Caco-2 (cell line): ENCODE measurements at regions not wholly inside any gene's neighbourhood (a gene's known extent, or its start where the extent isn't known, plus 50 kb on each side); places are given as distances from the start of the nearest gene placed in this dataset.

Experiments used
- BruUV-seq: library from RNA; stranded (reverse); fragments of 400-500 nt; replicated peaks from 2 replicates; lab custom pipeline; 2021; lab: Mats Ljungman, UMichigan
- CTCF ChIA-PET: fragments of 300-600 bp; sonication (Branson Sonifier 250); formaldehyde crosslinking; loops from one replicate; lab custom pipeline; 2022; ENCODE audit warnings: antibody characterized with exemption; lab: Charles Lee
- POLR2A ChIA-PET: fragments of 300-600 bp; sonication (Branson Sonifier 250); formaldehyde crosslinking; loops from one replicate; lab custom pipeline; 2022; ENCODE audit warnings: antibody characterized with exemption; lab: Charles Lee
- DNase-seq, 2 experiments: peaks; one replicate each; pipeline versions ENCODE4 v3.0.0 to v3.0.0-alpha.2; 2020 to 2022
- H3K27me3 ChIP-seq: replicated peaks from 2 replicates; pipeline ENCODE4 v1.6.0; 2011; ENCODE audit warnings: low read length; ENCODE audit not compliant: control insufficient read depth, insufficient read depth
- H3K36me3 ChIP-seq: 2 replicates; pipeline ENCODE4 v1.5.1; 2011; ENCODE audit warnings: low read length; ENCODE audit not compliant: control insufficient read depth, insufficient read depth
- H3K4me1 ChIP-seq: fragments of 250-450 bp; sonication (Bioruptor Pico); 2 replicates; pipeline ENCODE4 v1.5.1; 2020; ENCODE audit warnings: mild to moderate bottlenecking
- H3K4me3 ChIP-seq: 2 replicates; pipeline ENCODE4 v1.5.1; 2011; ENCODE audit warnings: low read depth, mild to moderate bottlenecking, control low read depth, low read length
- H3K9me3 ChIP-seq: fragments of 250-450 bp; sonication (Bioruptor Pico); 2 replicates; pipeline ENCODE4 v1.5.1; 2020; ENCODE audit warnings: mild to moderate bottlenecking, moderate library complexity
- H3K27ac Mint-ChIP-seq: one replicate; pipeline ENCODE4 v1.8.0; 2022; ENCODE audit warnings: mixed read lengths; ENCODE audit not compliant: unreplicated experiment
- H3K27me3 Mint-ChIP-seq: one replicate; pipeline ENCODE4 v1.8.0; 2022; ENCODE audit warnings: mixed read lengths; ENCODE audit not compliant: insufficient read depth, unreplicated experiment
- H3K36me3 Mint-ChIP-seq: one replicate; pipeline ENCODE4 v1.8.0; 2022; ENCODE audit warnings: mild to moderate bottlenecking, mixed read lengths; ENCODE audit not compliant: insufficient read depth, unreplicated experiment
- H3K4me1 Mint-ChIP-seq: one replicate; pipeline ENCODE4 v1.8.0; 2022; ENCODE audit warnings: low read depth, mixed read lengths; ENCODE audit not compliant: unreplicated experiment
- H3K4me3 Mint-ChIP-seq: one replicate; pipeline ENCODE4 v1.8.0; 2022; ENCODE audit warnings: mild to moderate bottlenecking, moderate library complexity, mixed read lengths; ENCODE audit not compliant: unreplicated experiment
- H3K9me3 Mint-ChIP-seq: one replicate; pipeline ENCODE4 v1.8.0; 2022; ENCODE audit warnings: mixed read lengths; ENCODE audit not compliant: unreplicated experiment
- intact Hi-C: fragments of 100-400 bp; cut with micrococcal nuclease; formaldehyde crosslinking; loops from one replicate; pipeline ENCODE4 v1.10.0; 2022; ENCODE audit not compliant: unreplicated experiment
- TF ChIP-seq, protein P1 (sequence below), 2 experiments: fragments of 200-600 bp in 1 of 2; IDR thresholded peaks; 1 replicate in 1 of 2; 2 replicates in 1 of 2; pipeline versions ENCODE4 v1.5.1 to v1.8.0; 2011 to 2022; ENCODE audit warnings: antibody characterized with exemption in 1 of 2, control low read depth in 1 of 2, inconsistent platforms in 1 of 2, low read depth in 1 of 2, low read length in 1 of 2, mild to moderate bottlenecking in 1 of 2, moderate library complexity in 1 of 2; ENCODE audit not compliant: insufficient read depth in 1 of 2, severe bottlenecking in 1 of 2, unreplicated experiment in 1 of 2

GRCh38 chr2:215532844-215533243 is 97.0 kb upstream of the FN1 start:
- Mint-ChIP-seq H3K36me3 (no peaks in the 10 kb centered on the region), H3K9me3 (peaks cover 23% of the 10 kb centered on the region), H3K4me3 (no peak overlapping the region), H3K27me3 (no peaks in the 10 kb centered on the region), H3K27ac (no peak overlapping the region), H3K4me1 (peaks cover 19% of the 10 kb centered on the region)
- intact Hi-C loops = no loop called here
- POLR2A ChIA-PET = no interaction called here
- no TSS peak for BruUV-seq
- Histone ChIP-seq H3K9me3 (no peaks in the 10 kb centered on the region), H3K4me3 (no peak overlapping the region), H3K4me1 (peaks cover 6% of the 10 kb centered on the region), H3K36me3 (no peaks in the 10 kb centered on the region), H3K27me3 (no peaks in the 10 kb centered on the region)
- CTCF ChIA-PET = no interaction called here
- DNase-seq = no peak
- TF ChIP-seq, protein P1, sequence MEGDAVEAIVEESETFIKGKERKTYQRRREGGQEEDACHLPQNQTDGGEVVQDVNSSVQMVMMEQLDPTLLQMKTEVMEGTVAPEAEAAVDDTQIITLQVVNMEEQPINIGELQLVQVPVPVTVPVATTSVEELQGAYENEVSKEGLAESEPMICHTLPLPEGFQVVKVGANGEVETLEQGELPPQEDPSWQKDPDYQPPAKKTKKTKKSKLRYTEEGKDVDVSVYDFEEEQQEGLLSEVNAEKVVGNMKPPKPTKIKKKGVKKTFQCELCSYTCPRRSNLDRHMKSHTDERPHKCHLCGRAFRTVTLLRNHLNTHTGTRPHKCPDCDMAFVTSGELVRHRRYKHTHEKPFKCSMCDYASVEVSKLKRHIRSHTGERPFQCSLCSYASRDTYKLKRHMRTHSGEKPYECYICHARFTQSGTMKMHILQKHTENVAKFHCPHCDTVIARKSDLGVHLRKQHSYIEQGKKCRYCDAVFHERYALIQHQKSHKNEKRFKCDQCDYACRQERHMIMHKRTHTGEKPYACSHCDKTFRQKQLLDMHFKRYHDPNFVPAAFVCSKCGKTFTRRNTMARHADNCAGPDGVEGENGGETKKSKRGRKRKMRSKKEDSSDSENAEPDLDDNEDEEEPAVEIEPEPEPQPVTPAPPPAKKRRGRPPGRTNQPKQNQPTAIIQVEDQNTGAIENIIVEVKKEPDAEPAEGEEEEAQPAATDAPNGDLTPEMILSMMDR (IDR thresholded peaks at IDR 0.05; ENCODE audit: insufficient read depth in 1 of 2, low read depth in 1 of 2, low read length in 1 of 2, severe bottlenecking in 1 of 2, unreplicated experiment in 1 of 2) = no peak

DNA sequence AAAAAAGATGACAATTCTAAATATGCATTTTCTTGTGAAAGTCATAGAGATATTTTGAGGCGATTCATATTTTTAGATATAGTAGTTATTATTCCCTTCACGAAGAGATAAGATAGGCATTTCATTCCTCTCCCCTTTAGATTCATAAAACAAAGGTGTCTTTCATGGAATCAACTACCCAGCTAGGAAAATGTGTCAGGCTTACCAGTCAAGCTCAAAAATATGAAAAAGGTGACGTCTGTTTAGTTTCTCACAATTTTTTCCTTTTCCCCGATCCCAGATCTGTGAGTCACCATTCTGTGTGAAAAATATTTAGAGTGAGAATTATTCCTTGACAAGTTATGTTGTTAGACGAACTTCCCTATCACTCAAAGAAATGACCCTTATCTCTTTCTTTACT is 95.4 kb upstream of the FN1 start:
- peaks cover 6% of the 10 kb centered on the region for H3K4me1 ChIP-seq
- no peak overlapping the region for H3K4me3 Mint-ChIP-seq
- no peak for DNase-seq
- H3K27me3 Mint-ChIP-seq = no peaks in the 10 kb centered on the region
- ChIA-PET CTCF (no interaction called here), POLR2A (no interaction called here)
- TF ChIP-seq, protein P1 (IDR thresholded peaks at IDR 0.05; ENCODE audit: insufficient read depth in 1 of 2, low read depth in 1 of 2, low read length in 1 of 2, severe bottlenecking in 1 of 2, unreplicated experiment in 1 of 2) = no peak
- H3K9me3 Mint-ChIP-seq = peaks cover 23% of the 10 kb centered on the region
- no peaks in the 10 kb centered on the region for H3K36me3 ChIP-seq
- BruUV-seq = no TSS peak
- no peak overlapping the region for H3K27ac Mint-ChIP-seq
- no peak overlapping the region for H3K4me3 ChIP-seq
- H3K27me3 ChIP-seq = no peaks in the 10 kb centered on the region
- H3K36me3 Mint-ChIP-seq = no peaks in the 10 kb centered on the region
- no peaks in the 10 kb centered on the region for H3K9me3 ChIP-seq
- H3K4me1 Mint-ChIP-seq = peaks cover 19% of the 10 kb centered on the region
- intact Hi-C loops = no loop called here

GRCh38 chr2:215530191-215530968 is 94.5 kb upstream of the FN1 start:
- CTCF ChIA-PET = no interaction called here
- POLR2A ChIA-PET = no interaction called here
- Histone ChIP-seq H3K4me1 (peaks cover 6% of the 10 kb centered on the region), H3K4me3 (no peak overlapping the region), H3K27me3 (no peaks in the 10 kb centered on the region), H3K36me3 (no peaks in the 10 kb centered on the region), H3K9me3 (no peaks in the 10 kb centered on the region)
- no peak overlapping the region for H3K4me3 Mint-ChIP-seq
- intact Hi-C loops = no loop called here
- no peaks in the 10 kb centered on the region for H3K36me3 Mint-ChIP-seq
- no peaks in the 10 kb centered on the region for H3K27me3 Mint-ChIP-seq
- BruUV-seq = no TSS peak
- H3K4me1 Mint-ChIP-seq = peaks cover 13% of the 10 kb centered on the region
- DNase-seq = no peak
- H3K9me3 Mint-ChIP-seq = peaks cover 21% of the 10 kb centered on the region
- TF ChIP-seq, protein P1 (IDR thresholded peaks at IDR 0.05; ENCODE audit: insufficient read depth in 1 of 2, low read depth in 1 of 2, low read length in 1 of 2, severe bottlenecking in 1 of 2, unreplicated experiment in 1 of 2) = no peak
- H3K27ac Mint-ChIP-seq = no peak overlapping the region
